VCaP (cell line): ENCODE measurements at regions not wholly inside any gene's neighbourhood (a gene's known extent, or its start where the extent isn't known, plus 50 kb on each side); places are given as distances from the start of the nearest gene placed in this dataset.
"Not testable (repeated sequence)": the region's sequence is repeated elsewhere in the genome, so short reads cannot be mapped to it uniquely, and the experiment has no call there.

Experiments
- H3K27ac ChIP-seq: fragments of 450-650 bp; 2 replicates; pipeline ENCODE4 v1.5.1; 2017
- CTCF ChIP-seq: fragments of 450-650 bp; conservative IDR thresholded peaks from 2 replicates; pipeline ENCODE4 v1.5.1; 2017; ENCODE audit warnings: mild to moderate bottlenecking, moderate library complexity

- no peak overlapping the region for H3K27ac ChIP-seq
- TF ChIP-seq CTCF = no peak
These were observed 107.6 kb upstream of the ZNF92 start for GRCh38 chr7:65265933-65266519.

GRCh38 chr7:65264258-65264657 is 109.4 kb upstream of the ZNF92 start:
- H3K27ac ChIP-seq = no peak overlapping the region
- TF ChIP-seq CTCF = no peak

GRCh38 chr7:65260673-65261072 is 113.0 kb upstream of the ZNF92 start:
- not testable (repeated sequence) for H3K27ac ChIP-seq

GRCh38 chr7:65259864-65260525 is 113.7 kb upstream of the ZNF92 start:
- H3K27ac ChIP-seq = not testable (repeated sequence)

GRCh38 chr7:65254061-65254460 is 119.6 kb upstream of the ZNF92 start:
- no peak for TF ChIP-seq CTCF
- no peak overlapping the region for H3K27ac ChIP-seq

- no peak for TF ChIP-seq CTCF
- H3K27ac ChIP-seq = peak overlapping the region; percentile 85
These were observed 121.6 kb upstream of the ZNF92 start for GRCh38 chr7:65251851-65252620.

GRCh38 chr7:65250697-65251395 is 122.8 kb upstream of the ZNF92 start:
- TF ChIP-seq CTCF = no peak
- peak overlapping the region; percentile 85; the same call in 1 of the 2 replicates for H3K27ac ChIP-seq

GRCh38 chr7:65250216-65250615 is 123.4 kb upstream of the ZNF92 start:
- no peak for TF ChIP-seq CTCF
- H3K27ac ChIP-seq = no peak overlapping the region
